BE2C (cell line): ENCODE measurements at regions not wholly inside any gene's neighbourhood (a gene's known extent, or its start where the extent isn't known, plus 50 kb on each side); places are given as distances from the start of the nearest gene placed in this dataset.

ENCODE experiments used
- DNase-seq: peaks from one replicate; pipeline ENCODE4 v3.0.0-alpha.2; 2020
- H3K27me3 ChIP-seq: fragments of 250-450 bp; sonication (Bioruptor Pico); 2 replicates; pipeline ENCODE4 v1.5.1; 2020; ENCODE audit warnings: mild to moderate bottlenecking
- H3K36me3 ChIP-seq: fragments of 250-450 bp; sonication (Bioruptor Pico); 2 replicates; pipeline ENCODE4 v1.5.1; 2020; ENCODE audit warnings: mild to moderate bottlenecking
- H3K4me1 ChIP-seq: fragments of 250-450 bp; sonication (Bioruptor Pico); 2 replicates; pipeline ENCODE4 v1.5.1; 2020
- H3K4me3 ChIP-seq: 2 replicates; pipeline ENCODE4 v1.5.1; 2011; ENCODE audit warnings: low read depth, low read length
- H3K9me3 ChIP-seq: fragments of 250-450 bp; sonication (Bioruptor Pico); 2 replicates; pipeline ENCODE4 v1.5.1; 2020
- TF ChIP-seq, protein P1 (sequence below): IDR thresholded peaks from 2 replicates; pipeline ENCODE4 v1.5.1; 2012; ENCODE audit warnings: mild to moderate bottlenecking, low read depth, low read length

DNA sequence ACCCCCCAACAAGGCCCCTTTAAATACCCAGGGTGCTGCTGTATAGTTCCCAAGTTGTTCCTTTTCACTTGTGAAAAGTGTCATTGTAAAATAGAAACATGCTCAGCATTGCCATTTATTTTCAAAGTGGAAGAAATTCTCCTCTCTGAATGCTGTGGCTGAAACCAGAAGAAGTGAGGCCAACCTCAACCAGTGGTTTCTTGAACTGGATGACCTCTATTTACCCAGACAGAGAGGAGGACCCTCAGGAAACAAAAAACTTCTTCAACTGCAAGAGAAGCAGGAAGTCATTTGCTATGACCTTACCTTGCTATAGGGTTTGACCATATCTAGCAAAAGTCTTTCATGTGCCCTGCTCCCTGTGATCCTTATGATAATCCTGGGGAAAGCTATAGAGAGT is 209.7 kb upstream of the RARB start:
- no peaks in the 10 kb centered on the region for H3K36me3 ChIP-seq
- no peaks in the 10 kb centered on the region for H3K4me1 ChIP-seq
- H3K27me3 ChIP-seq = no peaks in the 10 kb centered on the region
- no peak for DNase-seq
- TF ChIP-seq, protein P1, sequence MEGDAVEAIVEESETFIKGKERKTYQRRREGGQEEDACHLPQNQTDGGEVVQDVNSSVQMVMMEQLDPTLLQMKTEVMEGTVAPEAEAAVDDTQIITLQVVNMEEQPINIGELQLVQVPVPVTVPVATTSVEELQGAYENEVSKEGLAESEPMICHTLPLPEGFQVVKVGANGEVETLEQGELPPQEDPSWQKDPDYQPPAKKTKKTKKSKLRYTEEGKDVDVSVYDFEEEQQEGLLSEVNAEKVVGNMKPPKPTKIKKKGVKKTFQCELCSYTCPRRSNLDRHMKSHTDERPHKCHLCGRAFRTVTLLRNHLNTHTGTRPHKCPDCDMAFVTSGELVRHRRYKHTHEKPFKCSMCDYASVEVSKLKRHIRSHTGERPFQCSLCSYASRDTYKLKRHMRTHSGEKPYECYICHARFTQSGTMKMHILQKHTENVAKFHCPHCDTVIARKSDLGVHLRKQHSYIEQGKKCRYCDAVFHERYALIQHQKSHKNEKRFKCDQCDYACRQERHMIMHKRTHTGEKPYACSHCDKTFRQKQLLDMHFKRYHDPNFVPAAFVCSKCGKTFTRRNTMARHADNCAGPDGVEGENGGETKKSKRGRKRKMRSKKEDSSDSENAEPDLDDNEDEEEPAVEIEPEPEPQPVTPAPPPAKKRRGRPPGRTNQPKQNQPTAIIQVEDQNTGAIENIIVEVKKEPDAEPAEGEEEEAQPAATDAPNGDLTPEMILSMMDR = no peak
- H3K4me3 ChIP-seq = no peak overlapping the region
- H3K9me3 ChIP-seq = no peaks in the 10 kb centered on the region

DNA sequence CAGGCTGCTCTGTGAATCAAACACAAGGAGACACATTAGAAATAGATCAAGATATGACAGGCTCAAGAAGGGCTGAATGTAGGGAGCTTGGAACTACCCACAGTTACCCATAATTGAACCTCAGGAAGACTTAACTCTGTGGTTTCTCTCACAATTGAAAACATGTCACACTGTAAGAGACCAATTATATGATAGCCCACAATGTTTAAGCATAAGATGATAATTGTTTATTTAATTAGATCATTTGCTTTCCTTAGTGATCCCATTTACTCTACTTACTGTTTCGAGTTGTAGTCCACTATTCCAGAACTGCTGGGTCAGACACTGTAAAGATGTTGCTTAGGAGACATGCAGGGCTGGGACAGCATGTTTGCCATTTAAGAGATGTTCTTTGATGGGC is 201.3 kb upstream of the RARB start:
- H3K27me3 ChIP-seq = no peaks in the 10 kb centered on the region
- H3K9me3 ChIP-seq = no peaks in the 10 kb centered on the region
- DNase-seq = no peak
- H3K4me3 ChIP-seq = no peak overlapping the region
- H3K4me1 ChIP-seq = no peaks in the 10 kb centered on the region
- TF ChIP-seq, protein P1 = no peak
- no peaks in the 10 kb centered on the region for H3K36me3 ChIP-seq

DNA sequence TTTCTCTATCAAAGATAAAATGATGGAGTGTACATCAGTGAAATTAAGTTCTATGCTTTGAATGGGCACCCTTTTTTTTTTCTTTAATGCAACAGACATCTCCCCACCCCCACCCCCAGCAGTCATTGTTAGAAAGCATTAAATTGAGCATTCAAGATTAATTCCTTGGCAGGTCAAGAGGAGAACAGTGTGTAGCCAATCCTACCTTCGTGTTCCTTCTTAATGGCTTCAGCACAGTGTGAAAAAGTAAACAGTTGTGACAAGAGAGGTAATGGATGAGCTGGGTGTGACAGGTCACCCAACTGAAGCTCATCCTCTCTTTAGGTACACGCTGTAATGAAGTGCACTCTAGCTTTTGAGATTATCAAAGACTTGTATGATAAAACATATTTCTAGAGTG is 198.5 kb upstream of the RARB start:
- no peaks in the 10 kb centered on the region for H3K9me3 ChIP-seq
- TF ChIP-seq, protein P1 = no peak
- no peaks in the 10 kb centered on the region for H3K27me3 ChIP-seq
- H3K36me3 ChIP-seq = no peaks in the 10 kb centered on the region
- H3K4me1 ChIP-seq = no peaks in the 10 kb centered on the region
- no peak for DNase-seq
- H3K4me3 ChIP-seq = no peak overlapping the region

DNA sequence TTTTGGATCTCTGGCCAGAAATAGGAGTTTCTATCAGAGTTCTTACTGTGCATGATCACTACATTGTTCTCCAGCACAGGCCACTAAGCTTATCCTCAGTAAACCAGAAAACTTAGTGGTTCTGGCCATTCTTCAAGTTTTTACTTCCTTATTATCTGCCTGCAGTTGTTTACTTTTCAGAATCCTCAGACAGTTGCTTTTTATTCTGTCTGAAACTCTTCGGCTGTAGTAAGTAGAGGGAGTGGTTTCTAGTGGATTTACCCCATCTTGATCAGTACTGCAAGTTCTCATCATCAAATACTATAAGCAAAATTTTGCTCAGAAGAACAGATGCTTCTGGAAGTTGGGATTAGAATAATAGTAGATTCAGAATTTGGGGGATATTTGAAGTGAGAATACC is 193.0 kb upstream of the RARB start:
- TF ChIP-seq, protein P1 = no peak
- no peaks in the 10 kb centered on the region for H3K27me3 ChIP-seq
- H3K9me3 ChIP-seq = no peaks in the 10 kb centered on the region
- no peak for DNase-seq
- no peaks in the 10 kb centered on the region for H3K4me1 ChIP-seq
- H3K36me3 ChIP-seq = no peaks in the 10 kb centered on the region
- H3K4me3 ChIP-seq = no peak overlapping the region

DNA sequence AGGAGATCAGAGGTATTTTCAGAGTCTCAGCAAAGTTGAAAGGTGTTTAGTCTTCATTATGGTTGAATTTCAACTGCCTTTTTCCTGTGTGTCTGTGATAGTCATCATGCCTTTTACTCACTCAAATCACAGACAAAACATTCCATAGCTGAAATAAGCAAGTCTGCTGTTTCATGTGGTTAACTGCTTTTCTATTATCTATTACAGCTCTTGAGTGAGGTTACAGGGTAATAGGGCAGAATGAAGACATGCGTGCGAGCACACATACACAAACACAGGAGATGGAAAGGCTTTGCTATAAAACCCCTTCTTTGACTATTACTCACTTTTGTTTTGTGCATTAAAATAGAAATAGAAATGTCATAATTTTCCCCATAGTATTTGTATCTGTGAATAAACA is 192.6 kb upstream of the RARB start:
- Histone ChIP-seq H3K9me3 (no peaks in the 10 kb centered on the region), H3K36me3 (no peaks in the 10 kb centered on the region), H3K27me3 (no peaks in the 10 kb centered on the region), H3K4me3 (no peak overlapping the region), H3K4me1 (no peaks in the 10 kb centered on the region)
- TF ChIP-seq, protein P1 = no peak
- no peak for DNase-seq

DNA sequence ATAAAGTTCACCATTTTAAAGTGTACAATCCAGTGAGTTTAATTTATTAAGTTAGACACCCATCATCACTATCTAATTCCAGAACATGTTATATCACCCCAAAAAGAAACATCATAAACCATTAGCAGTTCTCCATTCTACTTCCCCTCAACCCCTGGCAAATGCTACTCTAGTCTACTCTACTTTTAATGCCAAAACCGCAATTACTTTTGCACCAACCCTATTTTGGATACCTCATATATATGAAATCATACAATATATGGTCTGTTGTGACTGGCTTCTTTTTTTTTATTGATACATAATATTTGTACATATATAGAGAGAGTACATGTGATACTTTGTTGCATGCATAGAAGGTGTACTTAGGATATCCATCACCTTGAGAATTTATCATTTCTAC is 190.5 kb upstream of the RARB start:
- TF ChIP-seq, protein P1 = no peak
- Histone ChIP-seq H3K27me3 (no peaks in the 10 kb centered on the region), H3K9me3 (no peaks in the 10 kb centered on the region), H3K36me3 (no peaks in the 10 kb centered on the region), H3K4me1 (no peaks in the 10 kb centered on the region), H3K4me3 (no peak overlapping the region)
- DNase-seq = no peak
